ENCODE measurements at regions not wholly inside any gene's neighbourhood (a gene's known extent, or its start where the extent isn't known, plus 50 kb on each side); places are given as distances from the start of the nearest gene placed in this dataset.
"Not testable (repeated sequence)": the region's sequence is repeated elsewhere in the genome, so short reads cannot be mapped to it uniquely, and the experiment has no call there.

DNA sequence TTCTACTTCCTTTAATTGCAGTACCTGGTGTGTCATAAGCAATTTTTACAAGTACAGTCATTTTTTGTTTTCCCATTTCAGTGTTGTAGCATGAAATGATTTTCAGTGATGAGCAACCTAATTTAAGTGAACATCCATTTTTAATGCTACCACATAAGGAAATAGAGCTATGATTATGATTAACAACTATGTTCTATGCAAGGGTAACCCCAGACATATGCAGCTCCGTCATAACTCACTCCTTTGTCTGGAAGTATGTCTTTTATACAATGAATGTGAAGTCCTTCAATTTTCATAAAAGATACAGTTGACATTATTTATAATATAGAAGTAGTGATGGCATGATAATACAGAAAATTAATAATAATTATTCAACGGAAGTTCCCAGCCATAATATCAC, 783.3 kb upstream of the CDH18 start:
- TF ChIP-seq TAF1, POLR2A, POLR2AphosphoS5, SPI1 (IDR thresholded peaks at IDR 0.05; ENCODE audit: low read depth, low read length): not testable (repeated sequence)

Measured in GM12891 (cell line).